Endodermal cell (in vitro differentiated cells): ENCODE measurements at regions not wholly inside any gene's neighbourhood (a gene's known extent, or its start where the extent isn't known, plus 50 kb on each side); places are given as distances from the start of the nearest gene placed in this dataset.

ENCODE experiments used
- DNase-seq: peaks from one replicate; pipeline ENCODE4 v3.0.0-alpha.2; 2017
- H3K27ac ChIP-seq: 2 replicates; pipeline ENCODE4 v1.5.1; 2013; ENCODE audit warnings: mild to moderate bottlenecking, low read depth, low read length, moderate library complexity
- H3K27me3 ChIP-seq: 2 replicates; pipeline ENCODE4 v1.6.1; 2013; ENCODE audit warnings: mild to moderate bottlenecking, low read length, moderate library complexity; ENCODE audit not compliant: insufficient read depth, control insufficient read depth, poor library complexity, severe bottlenecking
- H3K36me3 ChIP-seq: 2 replicates; pipeline ENCODE4 v1.7.0; 2013; ENCODE audit warnings: mild to moderate bottlenecking, low read length, moderate library complexity; ENCODE audit not compliant: control insufficient read depth, insufficient read depth
- H3K4me1 ChIP-seq: one replicate; pipeline ENCODE4 v1.7.0; 2013; ENCODE audit warnings: low read length; ENCODE audit not compliant: control insufficient read depth, insufficient read depth
- H3K4me3 ChIP-seq: 2 replicates; pipeline ENCODE4 v1.5.1; 2013; ENCODE audit warnings: mild to moderate bottlenecking, low read length, moderate library complexity
- H3K9ac ChIP-seq: 2 replicates; pipeline ENCODE4 v1.6.1; 2013; ENCODE audit warnings: mild to moderate bottlenecking, low read length, moderate library complexity; ENCODE audit not compliant: poor library complexity, severe bottlenecking; ENCODE audit errors: extremely low read depth
- H3K9me3 ChIP-seq: 2 replicates; pipeline ENCODE4 v1.6.1; 2013; ENCODE audit warnings: mild to moderate bottlenecking, low read length, moderate library complexity; ENCODE audit not compliant: control insufficient read depth
- H3K27ac Mint-ChIP-seq: 2 replicates; pipeline ENCODE4 v1.8.0; 2020; ENCODE audit warnings: mixed read lengths
- H3K27me3 Mint-ChIP-seq: 2 replicates; pipeline ENCODE4 v1.8.0; 2021; ENCODE audit warnings: mild to moderate bottlenecking, mixed read lengths; ENCODE audit not compliant: insufficient read depth
- H3K36me3 Mint-ChIP-seq: 2 replicates; pipeline ENCODE4 v1.8.0; 2020; ENCODE audit warnings: low read depth, mixed read lengths
- H3K4me1 Mint-ChIP-seq: 2 replicates; pipeline ENCODE4 v1.8.0; 2020; ENCODE audit warnings: mixed read lengths
- H3K4me3 Mint-ChIP-seq: 2 replicates; pipeline ENCODE4 v1.8.0; 2020; ENCODE audit warnings: mild to moderate bottlenecking, moderate library complexity, mixed read lengths
- H3K9me3 Mint-ChIP-seq: 2 replicates; pipeline ENCODE4 v1.8.0; 2020; ENCODE audit warnings: mild to moderate bottlenecking, mixed read lengths
- WGBS, 2 experiments: methylation state at CpG; one replicate each; pipeline versions ENCODE4 v1.1.5 to v1.1.7; 2013; ENCODE audit warnings: missing lambda C conversion rate in 2 of 2, mixed read lengths in 1 of 2; ENCODE audit not compliant: insufficient coverage in 1 of 2, insufficient read length in 1 of 2; 5-methylcytosine and 5-hydroxymethylcytosine counted together
- TF ChIP-seq, protein P1 (sequence below): fragments of 200-600 bp; sonication (generic); conservative IDR thresholded peaks from 2 replicates; pipeline ENCODE4 v1.5.0; 2021; ENCODE audit warnings: antibody characterized with exemption, mild to moderate bottlenecking

DNA sequence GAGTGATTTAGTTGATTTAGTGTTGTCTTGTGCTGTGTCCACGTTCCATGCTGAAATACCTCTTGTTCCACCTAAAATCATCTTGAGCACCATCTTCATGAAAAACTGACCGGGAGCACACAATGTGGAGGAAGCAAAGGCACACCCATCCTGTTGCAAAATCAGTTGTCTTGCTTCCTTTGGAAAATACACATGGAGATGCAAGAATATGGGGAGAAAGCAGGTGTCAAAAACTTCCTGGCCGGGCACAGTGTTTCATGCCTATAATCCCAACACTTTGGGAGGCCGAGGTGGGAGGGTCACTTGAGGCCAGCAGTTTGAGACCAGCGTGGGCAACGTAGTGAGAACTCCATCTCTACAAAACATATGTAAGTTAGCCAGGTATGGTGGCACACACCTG is 151.1 kb downstream of the C11orf91 start:
- Histone ChIP-seq H3K36me3 (no peaks in the 10 kb centered on the region), H3K4me3 (no peak overlapping the region), H3K27me3 (no peaks in the 10 kb centered on the region), H3K9me3 (no peaks in the 10 kb centered on the region), H3K27ac (no peak overlapping the region), H3K4me1 (no peaks in the 10 kb centered on the region), H3K9ac (no peak overlapping the region)
- WGBS, 2 experiments, result 89 to 100% methylated on average over 1 to 6 of the region's 6 CpGs
- no peak for DNase-seq
- Mint-ChIP-seq H3K36me3 (no peaks in the 10 kb centered on the region), H3K27ac (no peak overlapping the region), H3K4me3 (no peak overlapping the region), H3K27me3 (peaks cover 21% of the 10 kb centered on the region), H3K4me1 (peaks cover 3% of the 10 kb centered on the region), H3K9me3 (no peaks in the 10 kb centered on the region)
- TF ChIP-seq, protein P1, sequence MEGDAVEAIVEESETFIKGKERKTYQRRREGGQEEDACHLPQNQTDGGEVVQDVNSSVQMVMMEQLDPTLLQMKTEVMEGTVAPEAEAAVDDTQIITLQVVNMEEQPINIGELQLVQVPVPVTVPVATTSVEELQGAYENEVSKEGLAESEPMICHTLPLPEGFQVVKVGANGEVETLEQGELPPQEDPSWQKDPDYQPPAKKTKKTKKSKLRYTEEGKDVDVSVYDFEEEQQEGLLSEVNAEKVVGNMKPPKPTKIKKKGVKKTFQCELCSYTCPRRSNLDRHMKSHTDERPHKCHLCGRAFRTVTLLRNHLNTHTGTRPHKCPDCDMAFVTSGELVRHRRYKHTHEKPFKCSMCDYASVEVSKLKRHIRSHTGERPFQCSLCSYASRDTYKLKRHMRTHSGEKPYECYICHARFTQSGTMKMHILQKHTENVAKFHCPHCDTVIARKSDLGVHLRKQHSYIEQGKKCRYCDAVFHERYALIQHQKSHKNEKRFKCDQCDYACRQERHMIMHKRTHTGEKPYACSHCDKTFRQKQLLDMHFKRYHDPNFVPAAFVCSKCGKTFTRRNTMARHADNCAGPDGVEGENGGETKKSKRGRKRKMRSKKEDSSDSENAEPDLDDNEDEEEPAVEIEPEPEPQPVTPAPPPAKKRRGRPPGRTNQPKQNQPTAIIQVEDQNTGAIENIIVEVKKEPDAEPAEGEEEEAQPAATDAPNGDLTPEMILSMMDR, result no peak

DNA sequence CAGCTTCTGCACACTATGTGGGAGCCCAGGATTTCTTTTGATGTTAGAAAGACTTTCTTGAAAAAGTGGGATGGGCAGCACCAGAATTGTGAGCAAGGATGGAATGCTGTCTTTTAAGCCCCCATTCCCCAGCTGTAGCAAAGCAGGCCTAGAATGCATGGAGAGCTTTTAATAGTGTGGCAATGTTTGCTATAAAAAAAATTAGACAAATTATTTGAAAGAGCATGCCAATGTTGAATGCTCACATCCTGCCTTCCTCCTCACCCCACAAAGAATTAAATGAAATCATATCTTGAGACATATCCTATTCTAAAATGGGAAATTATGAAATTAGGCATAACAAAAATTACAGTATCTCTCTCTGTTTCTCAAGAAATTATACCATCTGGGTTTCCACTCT is 154.7 kb downstream of the C11orf91 start:
- Mint-ChIP-seq H3K27ac (no peak overlapping the region), H3K4me3 (no peak overlapping the region), H3K27me3 (peaks cover 21% of the 10 kb centered on the region), H3K9me3 (no peaks in the 10 kb centered on the region), H3K36me3 (no peaks in the 10 kb centered on the region), H3K4me1 (peaks cover 3% of the 10 kb centered on the region)
- Histone ChIP-seq H3K4me3 (no peak overlapping the region), H3K36me3 (no peaks in the 10 kb centered on the region), H3K9me3 (no peaks in the 10 kb centered on the region), H3K9ac (no peak overlapping the region), H3K27me3 (no peaks in the 10 kb centered on the region), H3K27ac (no peak overlapping the region), H3K4me1 (no peaks in the 10 kb centered on the region)
- TF ChIP-seq, protein P1, result no peak
- DNase-seq, result no peak

DNA sequence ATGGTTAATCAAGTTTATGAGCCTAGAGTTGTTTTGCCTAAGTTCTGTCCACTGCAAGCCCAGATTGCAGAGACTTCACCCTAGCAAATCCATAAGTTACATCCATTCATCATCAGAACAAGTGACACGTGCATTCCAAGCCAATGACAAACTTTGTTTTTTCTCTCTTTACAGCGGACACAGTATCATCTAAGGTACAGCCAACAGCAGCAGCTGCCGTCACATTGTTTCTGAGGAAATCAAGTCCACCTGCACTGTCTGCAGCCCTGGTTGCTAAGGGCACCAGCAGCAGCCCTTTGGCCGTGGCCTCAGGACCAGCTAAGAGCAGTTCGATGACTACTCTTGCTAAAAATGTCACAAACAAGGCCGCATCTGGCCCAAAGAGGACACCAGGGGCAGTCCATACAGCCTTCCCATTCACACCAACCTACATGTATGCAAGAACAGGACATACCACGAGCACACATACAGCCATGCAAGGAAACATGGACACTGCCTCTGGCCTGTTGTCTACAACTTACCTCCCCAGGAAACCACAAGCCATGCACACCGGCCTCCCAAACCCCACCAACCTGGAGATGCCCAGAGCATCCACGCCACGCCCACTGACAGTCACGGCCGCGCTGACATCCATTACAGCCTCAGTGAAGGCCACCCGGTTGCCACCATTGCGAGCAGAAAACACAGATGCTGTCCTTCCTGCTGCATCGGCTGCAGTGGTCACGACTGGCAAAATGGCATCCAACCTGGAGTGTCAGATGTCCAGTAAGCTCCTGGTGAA is 155.8 kb downstream of the C11orf91 start:
- 90 to 95% methylated on average over 11 to 17 of the region's 17 CpGs for WGBS, 2 experiments
- DNase-seq, result no peak

More for the DNA sequence above, 155.8 kb downstream of the C11orf91 start:
- H3K27ac ChIP-seq, result no peak overlapping the region
- peaks cover 16% of the 10 kb centered on the region for H3K27me3 Mint-ChIP-seq
- no peak overlapping the region for H3K4me3 ChIP-seq
- H3K4me1 Mint-ChIP-seq, result peaks cover 3% of the 10 kb centered on the region
- H3K4me3 Mint-ChIP-seq, result no peak overlapping the region
- H3K4me1 ChIP-seq, result no peaks in the 10 kb centered on the region
- TF ChIP-seq, protein P1, result no peak
- no peaks in the 10 kb centered on the region for H3K36me3 ChIP-seq
- no peaks in the 10 kb centered on the region for H3K36me3 Mint-ChIP-seq
- H3K9me3 ChIP-seq, result no peaks in the 10 kb centered on the region
- peaks cover 5% of the 10 kb centered on the region for H3K27me3 ChIP-seq
- no peak overlapping the region for H3K9ac ChIP-seq
- H3K27ac Mint-ChIP-seq, result no peak overlapping the region
- H3K9me3 Mint-ChIP-seq, result no peaks in the 10 kb centered on the region
